ENCODE measurements at regions not wholly inside any gene's neighbourhood (a gene's known extent, or its start where the extent isn't known, plus 50 kb on each side); places are given as distances from the start of the nearest gene placed in this dataset.

GRCh38 chr2:6650311-6650710 lies 215.4 kb downstream of the CMPK2 start:
- no peak for DNase-seq
- no peak for TF ChIP-seq POLR2A (IDR thresholded peaks at IDR 0.05; ENCODE audit: low read length)
- no peak for TF ChIP-seq GATA1 (IDR thresholded peaks at IDR 0.05; ENCODE audit: low read depth, low read length)

- no peak for TF ChIP-seq POLR2A (IDR thresholded peaks at IDR 0.05; ENCODE audit: low read length)
- TF ChIP-seq GATA1 (IDR thresholded peaks at IDR 0.05; ENCODE audit: low read depth, low read length), result no peak
- DNase-seq, result no peak
These were observed 213.5 kb downstream of the CMPK2 start for GRCh38 chr2:6652251-6652650.

DNA sequence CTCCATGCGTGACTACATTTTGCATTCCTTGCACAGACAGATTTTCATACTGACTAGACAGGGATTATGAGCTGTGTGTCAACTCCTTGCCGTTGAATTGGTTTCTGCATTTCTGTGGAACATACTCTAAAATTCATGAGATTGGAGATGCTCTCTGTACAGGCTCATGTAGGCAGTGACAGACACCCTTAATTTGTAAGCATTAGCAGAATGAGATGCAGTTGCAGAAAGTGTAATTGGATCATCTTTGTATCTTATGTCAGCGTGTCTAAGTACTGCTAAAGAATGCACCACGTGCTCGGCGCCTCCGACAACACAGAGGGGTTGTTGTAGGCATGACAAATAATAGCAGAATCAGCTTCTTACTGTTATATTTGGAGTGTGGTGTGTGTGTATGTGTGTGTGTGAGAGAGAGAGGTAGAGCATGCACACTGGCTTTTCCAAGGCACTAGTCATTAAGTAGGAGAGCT lies 212.4 kb downstream of the CMPK2 start:
- TF ChIP-seq GATA1 (IDR thresholded peaks at IDR 0.05; ENCODE audit: low read depth, low read length) (no peak), POLR2A (IDR thresholded peaks at IDR 0.05; ENCODE audit: low read length) (no peak)
- no peak for DNase-seq

- no peak for TF ChIP-seq GATA1 (IDR thresholded peaks at IDR 0.05; ENCODE audit: low read depth, low read length)
- TF ChIP-seq POLR2A (IDR thresholded peaks at IDR 0.05; ENCODE audit: low read length), result no peak
These were observed 211.4 kb downstream of the CMPK2 start for GRCh38 chr2:6654279-6654678.

DNA sequence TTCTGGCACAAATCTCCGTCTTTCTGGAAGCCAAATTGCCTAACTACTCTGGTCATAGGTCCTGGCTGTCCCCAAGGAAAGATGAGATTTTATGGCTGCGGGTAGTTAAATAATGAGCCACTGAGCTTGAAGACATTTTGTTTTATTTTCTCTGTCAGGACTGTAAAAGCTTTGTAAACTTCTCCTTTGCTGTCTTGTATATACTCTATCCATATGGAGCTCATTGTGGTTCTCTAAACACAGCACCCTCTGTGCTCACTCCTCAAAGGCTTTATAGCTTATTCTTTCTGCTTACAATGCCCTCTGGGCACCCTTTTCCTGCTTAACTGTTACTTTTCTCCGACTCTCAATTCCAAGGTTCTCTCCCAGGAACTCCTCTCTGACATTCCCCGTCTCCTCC lies 209.1 kb downstream of the CMPK2 start:
- TF ChIP-seq POLR2A (IDR thresholded peaks at IDR 0.05; ENCODE audit: low read length), result no peak
- TF ChIP-seq GATA1 (IDR thresholded peaks at IDR 0.05; ENCODE audit: low read depth, low read length), result no peak
- no peak for DNase-seq

More at GRCh38 chr2:6654279-6654678, 211.4 kb downstream of the CMPK2 start:
- DNase-seq, result no peak

DNA sequence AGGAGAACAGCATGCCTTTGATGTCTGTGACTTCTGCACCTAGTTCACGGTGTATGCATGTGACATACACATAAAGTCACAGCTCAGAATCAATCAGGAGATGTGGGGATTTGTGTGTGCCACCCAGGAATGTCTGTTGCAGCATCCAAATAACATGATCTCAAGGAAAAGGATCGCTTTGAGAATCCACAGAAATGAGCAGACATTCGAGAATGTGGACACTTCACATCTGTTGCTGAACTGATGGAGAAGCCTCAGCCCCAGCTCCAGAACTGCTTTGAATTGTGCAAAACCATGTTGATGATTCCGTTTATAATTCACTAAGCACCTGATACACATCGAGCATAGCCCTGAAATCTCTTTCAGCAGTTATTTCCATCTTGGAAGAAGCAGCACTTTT lies 208.6 kb downstream of the CMPK2 start:
- no peak for DNase-seq
- TF ChIP-seq POLR2A (IDR thresholded peaks at IDR 0.05; ENCODE audit: low read length), result no peak
- no peak for TF ChIP-seq GATA1 (IDR thresholded peaks at IDR 0.05; ENCODE audit: low read depth, low read length)

DNA sequence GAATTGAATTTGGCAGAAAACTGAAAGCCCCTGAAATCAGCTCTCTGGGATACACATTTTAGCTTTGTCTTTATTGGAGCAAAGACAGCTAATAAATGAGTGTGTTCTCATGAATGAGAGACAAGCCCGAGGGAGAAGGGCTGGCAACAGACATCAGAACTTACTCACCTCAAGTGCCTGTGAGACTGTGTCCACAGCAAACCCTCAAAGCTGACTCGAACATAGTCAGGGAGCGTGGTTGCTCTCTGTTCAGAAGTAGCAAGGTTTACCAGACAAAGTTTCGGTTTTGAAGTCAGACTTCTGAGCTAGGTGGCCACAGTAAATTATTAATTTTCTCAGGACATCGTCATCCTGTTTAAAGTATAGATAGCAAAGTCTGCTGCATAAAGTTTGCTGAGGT lies 207.9 kb downstream of the CMPK2 start:
- TF ChIP-seq POLR2A (IDR thresholded peaks at IDR 0.05; ENCODE audit: low read length) (no peak), GATA1 (IDR thresholded peaks at IDR 0.05; ENCODE audit: low read depth, low read length) (no peak)
- no peak for DNase-seq

- DNase-seq, result no peak
- TF ChIP-seq POLR2A (IDR thresholded peaks at IDR 0.05; ENCODE audit: low read length) (no peak), GATA1 (IDR thresholded peaks at IDR 0.05; ENCODE audit: low read depth, low read length) (no peak)
These were observed 201.2 kb downstream of the CMPK2 start for GRCh38 chr2:6664332-6665061.

DNA sequence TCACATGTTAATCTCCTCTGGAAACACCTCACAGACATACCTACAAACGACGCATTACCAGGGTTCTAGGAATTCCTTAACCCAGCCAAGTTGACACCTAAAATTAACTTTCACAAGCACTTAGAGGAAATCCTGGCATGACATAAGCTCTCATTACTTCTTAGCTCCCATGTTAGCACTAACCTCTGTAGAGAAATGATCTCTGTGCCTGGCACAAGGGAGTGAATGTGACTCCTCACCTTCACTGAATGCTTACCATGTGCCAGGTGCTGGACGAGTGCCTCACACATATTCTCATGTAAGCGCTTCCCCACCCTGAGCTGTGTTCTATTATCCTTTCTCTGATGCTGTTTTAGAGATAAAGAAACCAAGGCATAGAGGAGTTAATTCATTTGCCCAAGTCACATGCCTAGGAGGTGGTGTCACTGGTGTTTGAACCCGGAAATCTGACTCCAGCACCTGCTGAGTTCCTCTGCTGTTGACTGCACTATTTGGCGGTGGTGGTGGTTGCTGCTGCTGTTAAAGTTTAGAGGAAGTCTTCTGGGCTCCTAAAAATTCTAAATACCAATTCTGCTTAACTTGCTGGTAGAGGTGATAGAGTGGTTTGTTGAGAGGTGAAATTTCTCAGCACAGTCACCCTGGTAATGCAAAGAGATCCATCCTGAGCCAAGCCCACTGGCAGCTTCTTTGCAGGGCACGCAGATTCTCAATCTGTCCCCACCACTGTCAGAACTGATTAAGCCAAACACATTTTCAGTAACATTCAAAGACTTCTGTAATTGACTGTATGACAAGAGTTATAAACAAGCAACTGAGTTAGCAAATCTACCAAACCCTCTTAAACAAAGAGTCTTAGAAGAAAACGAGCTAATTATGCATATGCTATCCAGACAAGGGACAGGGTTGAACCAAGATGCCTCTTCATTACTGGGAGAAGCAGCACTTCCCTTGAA lies 200.3 kb downstream of the CMPK2 start:
- TF ChIP-seq POLR2A (IDR thresholded peaks at IDR 0.05; ENCODE audit: low read length) (no peak), GATA1 (IDR thresholded peaks at IDR 0.05; ENCODE audit: low read depth, low read length) (no peak)

GRCh38 chr2:6667326-6667725 lies 198.4 kb downstream of the CMPK2 start:
- TF ChIP-seq GATA1 (IDR thresholded peaks at IDR 0.05; ENCODE audit: low read depth, low read length) (no peak), POLR2A (IDR thresholded peaks at IDR 0.05; ENCODE audit: low read length) (no peak)
- no peak for DNase-seq

More for the DNA sequence above, 200.3 kb downstream of the CMPK2 start:
- no peak for DNase-seq

GRCh38 chr2:6671913-6672312 lies 193.8 kb downstream of the CMPK2 start:
- DNase-seq, result no peak
- no peak for TF ChIP-seq POLR2A (IDR thresholded peaks at IDR 0.05; ENCODE audit: low read length)
- no peak for TF ChIP-seq GATA1 (IDR thresholded peaks at IDR 0.05; ENCODE audit: low read depth, low read length)

GRCh38 chr2:6674381-6674780 lies 191.3 kb downstream of the CMPK2 start:
- no peak for DNase-seq

GRCh38 chr2:6675791-6676190 lies 189.9 kb downstream of the CMPK2 start:
- no peak for DNase-seq

More at GRCh38 chr2:6674381-6674780, 191.3 kb downstream of the CMPK2 start:
- TF ChIP-seq GATA1 (IDR thresholded peaks at IDR 0.05; ENCODE audit: low read depth, low read length), result no peak
- TF ChIP-seq POLR2A (IDR thresholded peaks at IDR 0.05; ENCODE audit: low read length), result no peak

GRCh38 chr2:6676241-6676640 lies 189.5 kb downstream of the CMPK2 start:
- TF ChIP-seq POLR2A (IDR thresholded peaks at IDR 0.05; ENCODE audit: low read length) (no peak), GATA1 (IDR thresholded peaks at IDR 0.05; ENCODE audit: low read depth, low read length) (no peak)

More at GRCh38 chr2:6675791-6676190, 189.9 kb downstream of the CMPK2 start:
- TF ChIP-seq GATA1 (IDR thresholded peaks at IDR 0.05; ENCODE audit: low read depth, low read length), result no peak
- TF ChIP-seq POLR2A (IDR thresholded peaks at IDR 0.05; ENCODE audit: low read length), result no peak

More at GRCh38 chr2:6676241-6676640, 189.5 kb downstream of the CMPK2 start:
- no peak for DNase-seq
